ENCODE measurements at regions not wholly inside any gene's neighbourhood (a gene's known extent, or its start where the extent isn't known, plus 50 kb on each side); places are given as distances from the start of the nearest gene placed in this dataset.

- no peak overlapping the region for H3K27ac ChIP-seq
- WGBS, 2 donors (ENCODE audit: low coverage in 1 of 2): 87 to 92% methylated on average over 4 to 6 of the region's 6 CpGs
- TF ChIP-seq CTCF (IDR thresholded peaks at IDR 0.05) (no peak), POLR2A (IDR thresholded peaks at IDR 0.05) (no peak), POLR2AphosphoS5 (IDR thresholded peaks at IDR 0.05) (no peak), EP300 (IDR thresholded peaks at IDR 0.05) (no peak)
- H3K4me1 ChIP-seq: no peaks in the 10 kb centered on the region
- no peaks in the 10 kb centered on the region for H3K36me3 ChIP-seq
- H3K9me3 ChIP-seq: no peaks in the 10 kb centered on the region
- H3K4me3 ChIP-seq: no peak overlapping the region
- no peak for ATAC-seq
- no peaks in the 10 kb centered on the region for H3K27me3 ChIP-seq
These were observed 600.1 kb downstream of the INSC start for GRCh38 chr11:15714641-15715399.

- Histone ChIP-seq H3K27ac (no peak overlapping the region), H3K4me1 (no peaks in the 10 kb centered on the region), H3K4me3 (no peak overlapping the region), H3K36me3 (no peaks in the 10 kb centered on the region), H3K27me3 (no peaks in the 10 kb centered on the region), H3K9me3 (no peaks in the 10 kb centered on the region)
- no peak for ATAC-seq
- TF ChIP-seq CTCF (IDR thresholded peaks at IDR 0.05): no peak
- TF ChIP-seq POLR2A (IDR thresholded peaks at IDR 0.05): no peak
- no peak for TF ChIP-seq POLR2AphosphoS5 (IDR thresholded peaks at IDR 0.05)
- no peak for TF ChIP-seq EP300 (IDR thresholded peaks at IDR 0.05)
- WGBS, 2 donors (ENCODE audit: low coverage in 1 of 2): 57 to 88% methylated on average over 1 of the region's 2 CpGs
These were observed 601.8 kb downstream of the INSC start for GRCh38 chr11:15716550-15716949.

GRCh38 chr11:15720460-15720859, 605.7 kb downstream of the INSC start:
- no peaks in the 10 kb centered on the region for H3K9me3 ChIP-seq
- H3K4me1 ChIP-seq: no peaks in the 10 kb centered on the region
- H3K27me3 ChIP-seq: no peaks in the 10 kb centered on the region
- H3K4me3 ChIP-seq: no peak overlapping the region
- 66 to 85% methylated on average over 5 of the region's 5 CpGs for WGBS, 2 donors (ENCODE audit: low coverage in 1 of 2)
- no peak for TF ChIP-seq POLR2A (IDR thresholded peaks at IDR 0.05)
- no peak for ATAC-seq
- no peaks in the 10 kb centered on the region for H3K36me3 ChIP-seq
- H3K27ac ChIP-seq: no peak overlapping the region

- no peak overlapping the region for H3K27ac ChIP-seq
- ATAC-seq: no peak
- no peak overlapping the region for H3K4me3 ChIP-seq
- TF ChIP-seq POLR2AphosphoS5 (IDR thresholded peaks at IDR 0.05): no peak
- TF ChIP-seq EP300 (IDR thresholded peaks at IDR 0.05): no peak
- no peak for TF ChIP-seq CTCF (IDR thresholded peaks at IDR 0.05)
- no peak for TF ChIP-seq POLR2A (IDR thresholded peaks at IDR 0.05)
- no peaks in the 10 kb centered on the region for H3K27me3 ChIP-seq
- H3K4me1 ChIP-seq: peaks cover 0 to 8% (median 0%) of the 10 kb centered on the region in 3 donors
- H3K9me3 ChIP-seq: no peaks in the 10 kb centered on the region
- no peaks in the 10 kb centered on the region for H3K36me3 ChIP-seq
These were observed 609.2 kb downstream of the INSC start for GRCh38 chr11:15723966-15724365.

GRCh38 chr11:15724601-15725000, 609.9 kb downstream of the INSC start:
- WGBS, 2 donors (ENCODE audit: low coverage in 1 of 2): 48 to 69% methylated on average over 3 of the region's 3 CpGs
- H3K27ac ChIP-seq: no peak overlapping the region
- no peaks in the 10 kb centered on the region for H3K36me3 ChIP-seq
- TF ChIP-seq POLR2A (IDR thresholded peaks at IDR 0.05) (no peak), POLR2AphosphoS5 (IDR thresholded peaks at IDR 0.05) (no peak), CTCF (IDR thresholded peaks at IDR 0.05) (no peak), EP300 (IDR thresholded peaks at IDR 0.05) (no peak)
- no peaks in the 10 kb centered on the region for H3K27me3 ChIP-seq
- no peaks in the 10 kb centered on the region for H3K9me3 ChIP-seq
- H3K4me1 ChIP-seq: peaks cover 0 to 8% (median 0%) of the 10 kb centered on the region in 3 donors
- no peak overlapping the region for H3K4me3 ChIP-seq
- no peak for ATAC-seq
